ENCODE measurements at regions not wholly inside any gene's neighbourhood (a gene's known extent, or its start where the extent isn't known, plus 50 kb on each side); places are given as distances from the start of the nearest gene placed in this dataset.
"Not testable (repeated sequence)": the region's sequence is repeated elsewhere in the genome, so short reads cannot be mapped to it uniquely, and the experiment has no call there.

- no peak for DNase-seq (ENCODE audit: low read depth, low spot score)
These were observed 75.3 kb downstream of the TMEM167A start for GRCh38 chr5:83001796-83002381.

- no peak for DNase-seq (ENCODE audit: low read depth, low spot score)
These were observed 76.3 kb downstream of the TMEM167A start for GRCh38 chr5:83000922-83001321.

GRCh38 chr5:83000428-83000827 lies 76.8 kb downstream of the TMEM167A start:
- DNase-seq (ENCODE audit: low read depth, low spot score), result no peak

- no peak for DNase-seq (ENCODE audit: low read depth, low spot score)
These were observed 83.8 kb downstream of the TMEM167A start for GRCh38 chr5:82993416-82993815.

DNA sequence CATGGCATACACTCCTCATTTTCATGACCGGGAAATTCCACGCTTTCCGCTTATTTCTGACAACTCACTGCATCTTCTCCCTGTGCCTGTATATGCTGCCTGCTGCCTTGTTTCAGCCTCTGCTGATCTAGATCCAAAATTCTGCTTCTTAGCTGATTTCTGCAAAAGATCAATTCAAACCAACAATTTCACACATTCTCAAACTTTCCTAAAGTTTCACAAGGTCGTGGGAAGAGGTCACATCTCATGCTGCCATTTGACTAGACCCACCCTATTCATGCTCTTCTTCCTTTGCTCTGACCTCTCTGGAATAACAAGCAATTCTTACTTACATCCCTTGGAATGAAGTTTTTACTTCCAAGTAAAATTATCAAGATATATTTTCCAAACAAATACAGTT lies 84.5 kb downstream of the TMEM167A start:
- DNase-seq (ENCODE audit: low read depth, low spot score), result no peak

- DNase-seq (ENCODE audit: low read depth, low spot score), result no peak
These were observed 85.4 kb downstream of the TMEM167A start for GRCh38 chr5:82991678-82992323.

DNA sequence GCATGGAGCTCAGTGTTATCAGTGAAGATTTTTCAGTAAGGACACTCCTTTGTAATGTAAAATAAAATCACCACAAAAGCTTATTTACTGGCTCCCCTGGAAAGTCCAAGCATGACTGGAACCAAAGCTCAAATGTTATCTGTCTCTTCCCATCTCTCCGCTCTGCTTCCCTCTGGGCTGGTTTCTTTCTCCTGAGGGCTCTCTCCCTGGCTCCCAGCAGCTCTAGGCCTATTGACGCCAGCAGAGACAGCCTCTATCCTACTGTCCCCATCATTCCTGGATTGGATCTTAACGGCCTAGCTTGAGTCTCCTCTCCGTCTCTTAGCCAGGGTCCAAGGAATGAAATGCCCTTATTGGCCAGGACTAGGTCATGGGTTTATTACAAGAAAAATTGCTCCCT lies 86.1 kb downstream of the TMEM167A start:
- no peak for DNase-seq (ENCODE audit: low read depth, low spot score)

- DNase-seq (ENCODE audit: low read depth, low spot score), result no peak
These were observed 90.0 kb downstream of the TMEM167A start for GRCh38 chr5:82987188-82987587.

DNA sequence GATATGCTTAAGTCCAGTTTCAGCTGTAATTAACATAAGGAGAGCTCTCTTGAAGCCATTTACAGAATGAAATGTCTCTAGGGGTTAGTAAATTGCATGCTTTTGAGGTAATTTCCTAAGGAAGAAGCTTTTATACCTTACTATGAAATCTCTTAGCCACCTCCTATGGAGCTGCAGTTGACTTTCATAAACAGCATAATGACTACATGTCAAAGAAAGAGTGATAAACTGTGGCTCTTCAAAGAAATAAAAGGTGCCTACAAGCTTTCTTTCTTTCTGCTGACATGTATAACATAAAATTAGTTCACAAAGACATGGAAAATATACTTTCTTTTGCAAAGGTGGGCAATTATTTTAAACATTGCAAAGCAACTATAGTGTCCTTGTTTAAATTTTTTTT lies 90.8 kb downstream of the TMEM167A start:
- no peak for DNase-seq (ENCODE audit: low read depth, low spot score)

DNA sequence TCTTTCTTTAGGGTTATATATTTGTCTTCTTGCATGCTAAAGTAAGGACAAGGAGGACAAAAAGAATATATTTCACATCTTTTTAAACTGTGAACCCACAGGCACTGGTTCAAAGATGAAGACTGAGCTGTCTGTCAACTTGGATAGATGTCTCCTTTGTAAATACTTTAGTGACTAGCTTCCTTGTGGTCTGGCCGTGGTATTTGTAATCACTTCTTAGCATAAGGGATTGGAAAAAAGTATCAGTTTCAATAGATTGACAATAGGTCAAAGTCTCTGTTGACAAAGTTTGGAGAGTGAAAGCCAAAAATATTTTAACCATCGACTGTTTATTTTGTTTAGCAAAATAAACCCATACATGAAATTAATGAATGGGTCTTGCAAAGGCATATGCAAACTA lies 91.4 kb downstream of the TMEM167A start:
- no peak for DNase-seq (ENCODE audit: low read depth, low spot score)

- DNase-seq (ENCODE audit: low read depth, low spot score), result no peak
These were observed 92.1 kb downstream of the TMEM167A start for GRCh38 chr5:82984786-82985735.

DNA sequence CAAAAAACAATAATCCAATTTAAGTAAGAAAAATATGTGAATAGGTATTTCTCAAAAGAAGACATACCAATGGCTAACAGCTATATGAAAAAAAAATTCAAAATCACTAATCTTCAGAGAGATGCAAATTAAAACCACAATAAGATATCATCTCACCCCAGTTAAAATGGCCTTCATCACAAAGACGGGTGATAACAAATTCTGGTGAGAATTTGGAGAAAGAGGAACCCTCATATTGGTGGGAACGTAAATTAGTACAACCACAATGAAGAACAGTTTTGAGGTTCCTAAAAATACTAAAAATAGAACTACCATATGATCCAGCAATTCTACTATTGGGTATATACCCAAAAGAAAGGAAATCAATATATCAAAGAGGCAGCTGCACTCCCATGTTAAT lies 94.3 kb downstream of the TMEM167A start:
- no peak for DNase-seq (ENCODE audit: low read depth, low spot score)

DNA sequence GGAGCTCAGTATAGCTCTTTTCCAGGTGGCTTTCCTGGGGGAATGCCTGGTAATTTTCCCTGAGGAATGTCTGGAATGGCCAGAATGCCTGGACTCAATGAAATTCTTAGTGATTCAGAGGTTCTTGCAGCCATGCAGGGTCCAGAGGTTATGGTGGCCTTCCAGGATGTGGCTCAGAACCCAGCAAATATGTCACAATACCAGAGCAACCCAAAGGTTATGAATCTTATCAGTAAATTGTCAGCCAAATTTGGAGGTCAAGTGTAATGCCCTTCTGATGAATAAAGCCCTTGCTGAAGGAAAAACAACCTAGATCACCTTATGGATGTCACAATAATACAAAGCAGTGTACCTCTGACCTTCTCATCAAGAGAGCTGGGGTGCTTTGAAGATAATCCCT lies 100.3 kb downstream of the TMEM167A start:
- DNase-seq (ENCODE audit: low read depth, low spot score), result not testable (repeated sequence)

- no peak for DNase-seq (ENCODE audit: low read depth, low spot score)
These were observed 101.4 kb downstream of the TMEM167A start for GRCh38 chr5:82975812-82976211.

GRCh38 chr5:82975396-82975795 lies 101.8 kb downstream of the TMEM167A start:
- no peak for DNase-seq (ENCODE audit: low read depth, low spot score)

DNA sequence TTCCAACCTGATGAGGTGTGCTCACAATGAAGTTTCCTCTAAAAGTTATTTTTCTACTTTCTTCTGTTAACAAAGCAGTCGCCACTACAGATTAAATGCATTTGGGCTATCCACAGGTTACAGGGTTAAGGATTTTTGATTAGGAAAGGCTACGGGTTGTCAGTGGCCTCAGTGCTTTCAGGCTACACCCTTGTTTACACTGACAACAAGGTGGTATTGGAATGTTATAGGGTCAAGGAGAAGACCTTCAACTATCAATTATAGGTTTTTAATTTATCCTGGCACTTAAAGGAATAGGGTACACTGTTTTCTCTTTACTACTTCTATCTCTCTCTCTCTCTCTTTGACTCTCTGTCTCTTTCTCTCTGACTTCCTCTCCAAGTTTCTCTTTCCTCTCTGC lies 102.8 kb downstream of the TMEM167A start:
- DNase-seq (ENCODE audit: low read depth, low spot score), result not testable (repeated sequence)

DNA sequence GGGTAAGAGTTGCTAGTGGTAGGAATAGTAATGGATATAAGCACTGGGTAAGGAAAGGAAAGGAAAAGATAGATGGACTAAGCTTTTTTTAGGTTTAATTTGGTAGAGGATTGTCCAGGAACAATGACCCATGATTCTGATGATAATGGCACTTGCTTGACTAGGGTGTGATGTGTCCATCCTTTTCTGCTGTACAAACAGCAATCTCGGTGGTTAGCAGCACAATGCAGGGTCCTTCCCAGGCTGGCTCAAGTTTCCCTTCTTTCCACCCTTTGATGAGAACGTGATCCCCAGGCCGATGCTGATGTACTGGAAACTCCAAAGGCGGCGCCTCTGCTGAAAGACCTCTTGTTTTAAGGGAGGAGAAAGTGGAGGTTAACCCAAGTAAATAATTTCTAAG lies 105.3 kb downstream of the TMEM167A start:
- no peak for DNase-seq (ENCODE audit: low read depth, low spot score)

GRCh38 chr5:82971034-82971806 lies 106.0 kb downstream of the TMEM167A start:
- not testable (repeated sequence) for DNase-seq (ENCODE audit: low read depth, low spot score)

- not testable (repeated sequence) for DNase-seq (ENCODE audit: low read depth, low spot score)
These were observed 107.8 kb downstream of the TMEM167A start for GRCh38 chr5:82969221-82969976.

DNA sequence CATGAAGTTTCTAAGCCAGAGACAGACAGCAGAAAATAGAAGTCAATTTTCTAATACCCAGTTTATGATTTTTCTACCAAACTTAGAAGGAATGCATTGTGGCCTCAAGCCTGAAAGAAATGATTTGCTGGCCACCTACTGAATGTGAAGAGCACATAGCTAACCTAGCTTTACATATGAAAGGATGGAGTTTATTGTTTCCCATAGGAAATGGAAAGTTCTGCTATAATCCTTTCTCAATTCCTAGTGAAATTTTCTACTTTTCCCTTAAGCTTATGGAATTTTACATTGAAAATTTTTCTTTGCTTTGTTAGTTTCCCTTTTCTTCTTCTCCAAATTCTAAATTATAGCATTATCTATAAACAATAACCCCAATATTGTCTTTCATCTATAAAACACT lies 110.1 kb downstream of the TMEM167A start:
- no peak for DNase-seq (ENCODE audit: low read depth, low spot score)

- no peak for DNase-seq (ENCODE audit: low read depth, low spot score)
These were observed 117.7 kb downstream of the TMEM167A start for GRCh38 chr5:82959466-82959865.
